Ishikawa (cell line): ENCODE measurements at regions not wholly inside any gene's neighbourhood (a gene's known extent, or its start where the extent isn't known, plus 50 kb on each side); places are given as distances from the start of the nearest gene placed in this dataset.

Source experiments
- EGR1 ChIP-seq: IDR thresholded peaks from 2 replicates; pipeline ENCODE4 v1.6.1; 2012
- EP300 ChIP-seq: IDR thresholded peaks from 2 replicates; pipeline ENCODE4 v1.6.1; 2012; ENCODE audit warnings: borderline replicate concordance
- TCF12 ChIP-seq: IDR thresholded peaks from 2 replicates; pipeline ENCODE4 v1.6.1; 2012; ENCODE audit warnings: low read depth
- USF1 ChIP-seq: IDR thresholded peaks from 2 replicates; pipeline ENCODE4 v1.6.1; 2012
- YY1 ChIP-seq: IDR thresholded peaks from 2 replicates; pipeline ENCODE4 v1.6.1; 2012; ENCODE audit warnings: low read depth
- TF ChIP-seq, protein P1 (sequence below): IDR thresholded peaks from 2 replicates; pipeline ENCODE4 v1.6.1; 2012

- TF ChIP-seq YY1, result no peak
- TF ChIP-seq USF1, result no peak
- TF ChIP-seq EGR1, result no peak
- no peak for TF ChIP-seq EP300
- TF ChIP-seq, protein P1, sequence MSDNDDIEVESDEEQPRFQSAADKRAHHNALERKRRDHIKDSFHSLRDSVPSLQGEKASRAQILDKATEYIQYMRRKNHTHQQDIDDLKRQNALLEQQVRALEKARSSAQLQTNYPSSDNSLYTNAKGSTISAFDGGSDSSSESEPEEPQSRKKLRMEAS, result no peak
- TF ChIP-seq TCF12, result no peak
Observed at GRCh38 chr18:37874721-37875120, 309.1 kb upstream of the CELF4 start.
